Progenitor cell of endocrine pancreas (in vitro differentiated cells): ENCODE measurements at regions not wholly inside any gene's neighbourhood (a gene's known extent, or its start where the extent isn't known, plus 50 kb on each side); places are given as distances from the start of the nearest gene placed in this dataset.

Experiments used
- DNase-seq: peaks from one replicate; pipeline ENCODE4 v3.0.0; 2021; ENCODE audit warnings: low spot score; ENCODE audit not compliant: unreplicated experiment
- H3K27ac Mint-ChIP-seq: 2 replicates; pipeline ENCODE4 v1.8.0; 2021; ENCODE audit warnings: mild to moderate bottlenecking, moderate library complexity, mixed read lengths
- H3K27me3 Mint-ChIP-seq: 2 replicates; pipeline ENCODE4 v1.8.0; 2021; ENCODE audit warnings: mixed read lengths
- H3K36me3 Mint-ChIP-seq: 2 replicates; pipeline ENCODE4 v1.8.0; 2022; ENCODE audit warnings: mixed read lengths; ENCODE audit not compliant: insufficient read depth
- H3K4me1 Mint-ChIP-seq: 2 replicates; pipeline ENCODE4 v1.8.0; 2021; ENCODE audit warnings: low read depth, mixed read lengths
- H3K4me3 Mint-ChIP-seq: 2 replicates; pipeline ENCODE4 v1.8.0; 2021; ENCODE audit warnings: low read depth, mild to moderate bottlenecking, moderate library complexity, mixed read lengths
- H3K9me3 Mint-ChIP-seq: 2 replicates; pipeline ENCODE4 v1.8.0; 2021; ENCODE audit warnings: low read depth, mixed read lengths
- TF ChIP-seq, protein P1 (sequence below): fragments of 200-600 bp; sonication (generic); IDR thresholded peaks from one replicate; pipeline ENCODE4 v1.5.0; 2021; ENCODE audit warnings: antibody characterized with exemption, mild to moderate bottlenecking; ENCODE audit not compliant: unreplicated experiment

- no peaks in the 10 kb centered on the region for H3K27me3 Mint-ChIP-seq
- TF ChIP-seq, protein P1, sequence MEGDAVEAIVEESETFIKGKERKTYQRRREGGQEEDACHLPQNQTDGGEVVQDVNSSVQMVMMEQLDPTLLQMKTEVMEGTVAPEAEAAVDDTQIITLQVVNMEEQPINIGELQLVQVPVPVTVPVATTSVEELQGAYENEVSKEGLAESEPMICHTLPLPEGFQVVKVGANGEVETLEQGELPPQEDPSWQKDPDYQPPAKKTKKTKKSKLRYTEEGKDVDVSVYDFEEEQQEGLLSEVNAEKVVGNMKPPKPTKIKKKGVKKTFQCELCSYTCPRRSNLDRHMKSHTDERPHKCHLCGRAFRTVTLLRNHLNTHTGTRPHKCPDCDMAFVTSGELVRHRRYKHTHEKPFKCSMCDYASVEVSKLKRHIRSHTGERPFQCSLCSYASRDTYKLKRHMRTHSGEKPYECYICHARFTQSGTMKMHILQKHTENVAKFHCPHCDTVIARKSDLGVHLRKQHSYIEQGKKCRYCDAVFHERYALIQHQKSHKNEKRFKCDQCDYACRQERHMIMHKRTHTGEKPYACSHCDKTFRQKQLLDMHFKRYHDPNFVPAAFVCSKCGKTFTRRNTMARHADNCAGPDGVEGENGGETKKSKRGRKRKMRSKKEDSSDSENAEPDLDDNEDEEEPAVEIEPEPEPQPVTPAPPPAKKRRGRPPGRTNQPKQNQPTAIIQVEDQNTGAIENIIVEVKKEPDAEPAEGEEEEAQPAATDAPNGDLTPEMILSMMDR: no peak
- no peak overlapping the region for H3K4me3 Mint-ChIP-seq
- H3K27ac Mint-ChIP-seq: peak overlapping the region; percentile 52
- H3K36me3 Mint-ChIP-seq: no peaks in the 10 kb centered on the region
- peaks cover 49% of the 10 kb centered on the region for H3K4me1 Mint-ChIP-seq
- DNase-seq: no peak
- no peaks in the 10 kb centered on the region for H3K9me3 Mint-ChIP-seq
Observed at GRCh38 chr6:43913375-43914271, 143.6 kb downstream of the VEGFA start.

DNA sequence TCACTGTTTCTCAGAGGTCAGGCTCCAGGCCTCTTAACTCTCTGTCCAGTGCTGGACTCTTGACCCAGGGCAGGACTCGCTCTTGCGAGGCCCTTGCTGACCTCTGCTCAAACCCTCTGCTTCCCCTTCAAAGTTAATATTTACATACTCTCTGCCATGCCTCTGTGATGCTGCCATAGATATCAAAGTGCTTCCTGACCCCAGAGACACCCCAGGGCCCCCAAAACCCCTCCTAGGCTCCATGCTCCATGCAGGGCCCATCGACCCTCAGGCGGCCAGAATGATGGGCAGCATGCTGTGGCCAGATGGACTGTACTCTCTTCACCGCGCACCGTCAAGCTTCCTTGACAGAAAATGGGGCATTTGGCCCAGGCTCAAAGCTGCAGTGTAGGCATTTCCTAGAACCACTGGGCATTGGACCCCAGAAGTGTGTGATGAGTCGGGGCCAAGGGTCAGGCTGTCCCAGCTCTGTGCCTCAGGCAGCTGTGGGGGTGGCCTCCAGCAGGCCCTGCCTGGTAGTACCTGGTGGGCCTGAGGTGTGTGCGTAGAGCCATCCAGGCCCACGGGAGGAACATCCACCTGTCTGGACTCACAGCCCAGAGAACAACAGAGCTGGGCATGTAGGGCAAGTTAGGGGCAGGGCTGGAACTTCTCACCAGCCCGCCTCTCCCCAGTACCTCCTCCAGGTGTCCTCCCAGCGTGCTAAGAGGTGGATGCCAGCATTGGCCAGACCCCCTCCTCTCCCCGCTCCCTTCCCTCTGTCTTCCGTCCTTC is 142.8 kb downstream of the VEGFA start:
- Mint-ChIP-seq H3K4me1 (peaks cover 45% of the 10 kb centered on the region), H3K4me3 (no peak overlapping the region), H3K36me3 (no peaks in the 10 kb centered on the region), H3K27me3 (no peaks in the 10 kb centered on the region), H3K9me3 (no peaks in the 10 kb centered on the region), H3K27ac (no peak overlapping the region)
- no peak for DNase-seq
- TF ChIP-seq, protein P1: no peak

GRCh38 chr6:43912116-43912577 is 142.1 kb downstream of the VEGFA start:
- H3K36me3 Mint-ChIP-seq: no peaks in the 10 kb centered on the region
- H3K9me3 Mint-ChIP-seq: no peaks in the 10 kb centered on the region
- no peaks in the 10 kb centered on the region for H3K27me3 Mint-ChIP-seq
- TF ChIP-seq, protein P1: no peak
- H3K4me3 Mint-ChIP-seq: no peak overlapping the region
- no peak overlapping the region for H3K27ac Mint-ChIP-seq
- no peak for DNase-seq
- H3K4me1 Mint-ChIP-seq: peaks cover 41% of the 10 kb centered on the region

DNA sequence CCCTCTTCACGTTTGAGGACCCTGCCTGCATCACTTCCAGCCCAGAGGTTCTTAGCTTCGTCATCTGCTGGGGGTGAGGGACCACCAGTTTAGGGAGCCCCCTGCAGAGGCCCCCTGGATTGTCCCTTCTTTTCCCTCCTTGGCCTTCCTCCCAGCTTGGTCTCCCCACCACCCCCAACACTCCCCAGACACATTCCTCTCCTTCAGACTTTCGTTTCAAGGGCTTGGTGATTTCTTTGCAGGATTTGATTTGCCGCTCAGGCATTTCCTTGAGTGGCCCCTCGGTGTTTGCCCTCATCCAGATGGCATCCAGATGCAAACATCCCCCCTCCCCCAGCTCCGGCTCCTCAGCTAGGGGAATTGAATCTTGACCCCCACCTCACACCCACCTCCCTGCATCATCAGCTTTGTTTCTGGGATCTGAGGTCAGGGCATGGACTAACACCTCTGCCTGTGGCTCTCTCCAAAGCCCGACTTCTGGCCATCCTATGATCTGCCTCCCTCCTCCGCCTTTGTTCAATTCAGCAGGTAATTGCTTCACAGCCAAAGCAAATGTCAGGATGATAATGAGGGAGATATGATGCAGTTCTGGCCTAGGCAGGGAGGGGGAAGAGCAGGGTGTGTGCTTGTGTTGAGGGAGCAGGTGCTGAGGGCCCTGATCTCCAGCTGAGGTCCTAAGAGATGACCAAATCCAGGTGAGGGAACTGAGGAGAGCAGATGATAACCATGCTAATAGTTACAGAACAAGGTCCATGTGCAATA is 141.5 kb downstream of the VEGFA start:
- no peak for DNase-seq
- H3K4me3 Mint-ChIP-seq: peak overlapping the region; percentile 10
- peaks cover 40% of the 10 kb centered on the region for H3K4me1 Mint-ChIP-seq
- TF ChIP-seq, protein P1: no peak
- peak overlapping the region; percentile 80 for H3K27ac Mint-ChIP-seq
- H3K27me3 Mint-ChIP-seq: no peaks in the 10 kb centered on the region
- H3K9me3 Mint-ChIP-seq: no peaks in the 10 kb centered on the region
- H3K36me3 Mint-ChIP-seq: no peaks in the 10 kb centered on the region
